ENCODE measurements at regions not wholly inside any gene's neighbourhood (a gene's known extent, or its start where the extent isn't known, plus 50 kb on each side); places are given as distances from the start of the nearest gene placed in this dataset.

- TF ChIP-seq FOXK2 (IDR thresholded peaks at IDR 0.05) = no peak
- no peak for TF ChIP-seq ELF4 (IDR thresholded peaks at IDR 0.05)
- TF ChIP-seq FOXA1 (IDR thresholded peaks at IDR 0.05) = no peak
- no peak for TF ChIP-seq TARDBP (IDR thresholded peaks at IDR 0.05)
- TF ChIP-seq BHLHE40 (IDR thresholded peaks at IDR 0.05; ENCODE audit: borderline replicate concordance) = no peak
- TF ChIP-seq PKNOX1 (IDR thresholded peaks at IDR 0.05) = no peak
- no peak for TF ChIP-seq SUZ12 (IDR thresholded peaks at IDR 0.05)
Measured at GRCh38 chr5:103708601-103709000, 146.0 kb upstream of the NUDT12 start.

Data from HEK293T (cell line).